Medulla oblongata (tissue), 1 donor: ENCODE measurements at regions not wholly inside any gene's neighbourhood (a gene's known extent, or its start where the extent isn't known, plus 50 kb on each side); places are given as distances from the start of the nearest gene placed in this dataset.

Experiments
- DNase-seq: peaks from one replicate; pipeline ENCODE4 v3.0.0-alpha.2; 2015; ENCODE audit errors: extremely low spot score

- no peak for DNase-seq
Measured at GRCh38 chr16:85326113-85326793, 214.0 kb upstream of the CIBAR2 start.

DNA sequence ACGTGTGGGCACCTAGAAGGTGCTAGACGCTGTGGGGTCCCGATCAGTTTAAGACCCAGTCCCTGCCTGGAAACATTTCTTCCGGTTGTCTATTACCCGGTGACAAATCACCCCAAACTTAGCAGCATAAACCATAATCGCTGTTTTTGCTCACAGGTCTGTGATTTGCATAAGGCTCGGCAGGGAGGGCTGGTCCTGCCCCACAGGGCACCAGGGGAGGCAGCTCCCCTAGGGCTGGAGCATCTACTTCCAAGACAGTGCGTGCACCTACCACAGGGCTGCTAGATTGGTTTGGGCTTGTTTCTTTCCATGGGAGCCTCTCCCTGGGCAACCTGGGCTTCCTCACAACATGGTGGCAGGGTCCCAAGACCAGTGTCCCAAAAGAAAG, 214.5 kb upstream of the CIBAR2 start:
- DNase-seq: no peak

GRCh38 chr16:85327731-85328675, 215.7 kb upstream of the CIBAR2 start:
- DNase-seq: peak; percentile 70

- no peak for DNase-seq
Measured at GRCh38 chr16:85328676-85329058, 216.4 kb upstream of the CIBAR2 start.

DNA sequence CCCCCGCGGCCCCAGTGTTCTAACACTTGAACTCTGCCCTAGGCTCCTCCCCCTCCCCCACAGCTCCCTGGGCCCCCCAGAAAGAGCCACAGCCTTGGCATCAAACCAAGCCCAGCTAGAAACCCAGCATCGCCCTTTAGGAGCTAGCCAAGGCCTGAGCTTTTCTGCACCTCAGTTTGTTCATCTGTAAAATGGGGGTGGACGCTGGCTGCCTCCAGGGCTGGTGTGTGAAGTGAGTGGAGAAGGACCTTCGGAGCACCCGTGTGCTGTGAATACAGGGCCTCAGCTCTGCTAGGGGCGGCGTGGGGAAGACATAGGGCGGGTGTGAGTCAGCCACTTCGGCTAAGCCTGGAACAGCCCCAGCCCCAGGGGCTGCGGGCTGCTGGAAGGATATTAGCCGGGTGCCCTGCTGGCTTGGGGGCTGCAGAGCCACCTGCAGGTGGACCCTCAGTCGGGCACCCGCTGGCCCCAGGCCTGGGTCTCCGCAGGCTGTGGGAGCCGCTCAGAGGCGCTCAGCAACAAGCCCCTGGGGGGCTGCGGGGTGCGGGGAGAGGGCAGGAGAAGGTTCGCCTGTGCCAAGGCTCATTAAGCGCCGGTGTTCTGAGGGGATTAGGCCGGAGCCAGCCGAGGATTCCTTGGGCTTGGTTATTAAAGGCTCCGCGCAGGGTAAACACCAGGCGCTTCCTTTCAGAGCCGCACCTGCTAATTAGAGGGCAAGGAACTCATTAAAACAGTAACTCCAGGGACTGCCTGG, 217.0 kb upstream of the CIBAR2 start:
- DNase-seq: no peak

DNA sequence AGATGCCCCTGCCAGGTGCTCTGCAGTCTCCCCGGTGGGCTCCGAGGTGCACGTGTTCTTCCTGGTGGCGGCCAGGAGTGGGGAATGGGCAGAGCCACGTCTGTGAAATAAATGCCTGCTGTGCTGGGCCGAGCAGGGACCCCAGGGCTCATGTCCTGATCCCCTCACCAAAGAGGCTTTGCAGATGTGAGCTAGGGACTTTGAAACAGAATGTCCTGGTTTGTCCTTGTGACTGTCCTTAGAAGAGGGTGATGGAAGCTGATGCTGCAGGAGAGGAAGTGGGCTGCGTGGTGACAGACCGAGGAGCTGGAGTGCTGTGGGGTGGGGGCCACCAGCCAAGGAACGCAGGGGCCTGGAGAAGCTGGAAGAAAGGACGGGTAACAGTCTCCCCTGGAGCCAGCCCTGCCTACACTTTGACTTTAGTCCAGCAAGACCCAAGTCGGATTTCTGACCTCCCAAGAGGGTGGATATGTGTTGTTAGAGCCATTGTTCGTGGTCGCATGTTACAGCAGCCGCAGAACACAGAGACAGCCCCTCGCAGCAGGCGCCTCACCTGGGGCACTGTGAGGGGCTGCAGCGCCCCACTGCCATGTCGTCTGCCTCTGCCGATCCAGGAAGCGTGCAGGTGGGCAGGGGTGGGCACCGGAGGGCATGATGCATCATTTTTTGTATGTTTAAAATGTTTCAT, 217.9 kb upstream of the CIBAR2 start:
- no peak for DNase-seq

- DNase-seq: no peak
Measured at GRCh38 chr16:85330694-85331188, 218.5 kb upstream of the CIBAR2 start.

GRCh38 chr16:85331688-85332087, 219.4 kb upstream of the CIBAR2 start:
- no peak for DNase-seq

DNA sequence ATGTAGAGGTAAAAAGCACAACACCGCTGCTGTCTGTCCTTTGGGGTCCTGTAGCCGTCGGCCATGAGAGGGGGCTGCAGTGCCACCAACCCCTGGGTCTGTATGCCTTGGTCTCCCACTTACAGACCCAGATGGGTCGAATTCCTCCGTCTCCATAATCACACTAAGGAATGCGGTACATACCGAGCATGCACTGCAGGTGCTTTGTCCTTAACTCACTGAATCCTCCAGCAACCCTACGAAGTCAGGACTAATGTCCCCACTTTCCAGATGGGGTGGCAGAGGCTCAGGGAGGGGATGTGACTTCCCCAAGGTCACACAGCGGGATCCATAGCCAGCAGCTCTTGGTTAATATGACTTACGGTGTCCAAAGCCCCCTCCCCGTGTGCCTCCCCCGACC, 219.9 kb upstream of the CIBAR2 start:
- no peak for DNase-seq

DNA sequence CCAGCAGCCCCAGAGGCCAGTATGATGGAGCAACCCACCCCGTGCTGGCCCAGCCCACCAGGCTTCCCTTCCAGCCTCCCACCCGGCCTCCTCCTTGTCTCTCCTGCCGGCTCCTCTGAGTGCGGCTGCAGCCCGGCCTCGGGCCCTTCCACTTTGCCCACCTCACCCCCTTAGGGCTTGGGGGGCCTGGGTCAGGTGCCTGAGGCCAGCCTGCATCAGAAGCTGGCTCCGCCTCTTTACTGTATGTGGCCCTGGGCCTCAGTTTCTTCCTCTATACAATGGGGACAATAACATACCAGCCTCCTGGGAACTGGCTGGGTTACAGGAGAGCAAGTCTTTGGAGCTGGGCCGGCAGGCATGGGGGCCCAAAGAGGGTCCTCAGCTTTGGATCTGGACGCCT, 221.1 kb upstream of the CIBAR2 start:
- no peak for DNase-seq

DNA sequence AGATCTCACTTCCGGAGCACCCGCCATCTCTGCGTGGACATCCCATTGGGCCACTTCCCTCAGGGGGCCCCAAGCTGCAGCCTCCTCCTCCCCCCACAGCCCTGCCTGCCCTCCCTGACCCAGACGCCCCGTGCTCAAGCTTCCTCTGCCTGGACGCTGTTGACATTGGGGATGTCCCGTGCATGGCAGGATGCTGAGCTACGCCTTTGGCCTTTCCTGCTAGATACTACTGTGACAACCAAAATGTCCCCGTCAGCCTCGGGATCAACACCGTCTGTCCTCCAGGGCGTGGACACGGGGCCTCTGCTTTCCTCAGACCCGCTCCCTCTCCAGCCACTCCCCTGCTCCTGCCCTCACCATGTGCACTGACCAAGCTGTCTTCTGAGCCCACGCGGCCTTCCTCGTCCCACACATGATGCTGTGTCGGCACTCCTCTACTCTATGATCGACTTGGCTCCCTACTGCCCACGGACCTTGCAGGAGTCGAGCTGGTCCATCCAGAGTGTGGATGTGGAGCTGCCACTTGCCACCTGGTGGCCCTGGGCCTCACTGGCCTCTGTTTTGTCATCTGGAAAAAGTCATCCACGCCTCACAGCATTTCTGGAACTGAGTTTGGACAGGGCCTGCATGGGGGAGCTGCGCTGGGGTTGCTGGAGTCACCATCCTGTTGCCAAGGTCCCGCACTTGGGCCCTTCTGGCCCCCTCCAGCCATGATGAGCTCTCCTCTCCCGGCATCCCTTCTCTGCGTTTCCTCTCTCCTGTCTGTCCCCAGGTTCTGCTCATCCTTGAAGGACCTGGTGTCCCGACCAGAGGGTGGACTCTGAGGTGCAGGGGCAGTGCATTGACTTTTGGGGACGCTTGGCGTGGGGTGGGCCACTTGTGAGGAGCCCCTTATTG, 221.7 kb upstream of the CIBAR2 start:
- no peak for DNase-seq

DNA sequence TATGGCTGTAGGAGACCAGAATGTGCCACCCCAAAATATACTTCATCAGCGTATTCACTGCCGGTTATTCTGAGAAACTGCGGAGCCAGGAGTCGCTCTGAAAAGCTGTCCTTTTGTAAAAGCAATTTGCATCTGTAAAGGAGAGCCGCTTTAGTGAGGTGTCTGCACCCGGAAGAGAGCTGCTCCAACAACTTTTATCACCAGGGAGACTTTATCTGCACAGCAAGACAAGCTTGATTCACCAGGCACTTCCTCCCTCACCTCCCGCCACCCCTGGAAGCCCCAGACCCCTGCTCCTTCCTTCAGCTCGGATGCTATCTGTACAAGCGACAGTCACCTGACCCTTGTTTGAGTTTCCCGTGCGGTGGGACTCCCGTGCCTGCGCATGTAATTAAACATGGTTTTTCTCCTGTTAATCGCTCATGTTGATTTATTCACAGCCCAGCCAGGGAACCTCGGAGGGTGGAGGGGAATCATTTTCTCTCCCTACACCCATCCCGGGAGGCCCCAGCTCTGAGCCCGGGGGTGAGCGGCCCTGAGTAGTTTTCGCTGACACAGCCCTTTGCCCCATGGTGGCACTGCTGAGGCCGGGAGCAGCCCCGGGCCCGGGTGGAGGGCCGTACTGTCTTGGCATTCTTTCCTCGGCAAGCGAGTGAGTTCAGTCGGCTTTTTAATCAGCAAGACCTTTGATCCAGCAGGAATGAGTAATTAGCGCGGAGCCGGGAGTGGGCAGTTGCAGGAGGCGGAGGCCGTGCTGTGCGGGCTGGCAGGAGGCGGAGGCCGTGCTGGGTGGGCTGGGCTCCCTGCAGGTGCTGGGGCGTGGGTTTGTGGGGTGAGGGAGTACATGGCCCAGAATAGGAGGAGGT, 222.7 kb upstream of the CIBAR2 start:
- no peak for DNase-seq

- DNase-seq: no peak
Measured at GRCh38 chr16:85335584-85336491, 223.6 kb upstream of the CIBAR2 start.

DNA sequence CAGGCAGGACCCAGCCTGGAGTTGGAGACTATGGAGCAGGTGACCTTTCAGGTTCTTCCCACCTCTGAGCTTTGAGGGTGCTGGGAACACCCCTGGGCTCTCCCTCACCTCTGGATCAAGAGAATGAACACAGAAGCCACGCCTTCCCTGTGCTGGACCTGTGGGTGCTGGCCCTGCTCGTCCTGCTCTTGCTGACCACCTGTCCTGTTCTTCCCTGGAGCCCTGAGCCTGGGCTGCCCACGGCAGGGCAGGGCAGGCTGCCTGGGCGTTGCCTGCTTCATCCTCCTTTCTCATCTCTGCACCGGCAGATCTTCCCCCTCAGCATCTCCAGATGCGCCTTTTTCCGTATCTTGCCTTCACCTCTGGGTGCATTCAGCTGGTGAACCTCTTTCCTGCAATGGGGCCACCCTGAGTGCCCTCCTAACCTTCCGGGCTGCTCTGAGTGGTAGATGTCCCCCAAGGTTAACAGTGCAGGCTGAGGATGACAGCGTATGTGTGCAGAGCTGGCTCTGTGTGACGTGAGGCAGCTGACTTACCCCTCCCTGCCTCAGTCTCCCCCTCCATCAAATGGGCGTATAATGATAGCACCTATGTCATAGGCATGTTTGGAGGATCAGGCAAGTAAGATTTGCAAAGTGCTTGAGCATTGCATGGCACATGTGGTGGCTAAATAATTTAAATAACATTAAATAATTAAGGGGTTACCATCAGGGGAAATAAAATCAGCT, 225.8 kb upstream of the CIBAR2 start:
- no peak for DNase-seq

- DNase-seq: no peak
Measured at GRCh38 chr16:85338638-85338982, 226.3 kb upstream of the CIBAR2 start.

- DNase-seq: no peak
Measured at GRCh38 chr16:85338989-85339685, 226.9 kb upstream of the CIBAR2 start.

DNA sequence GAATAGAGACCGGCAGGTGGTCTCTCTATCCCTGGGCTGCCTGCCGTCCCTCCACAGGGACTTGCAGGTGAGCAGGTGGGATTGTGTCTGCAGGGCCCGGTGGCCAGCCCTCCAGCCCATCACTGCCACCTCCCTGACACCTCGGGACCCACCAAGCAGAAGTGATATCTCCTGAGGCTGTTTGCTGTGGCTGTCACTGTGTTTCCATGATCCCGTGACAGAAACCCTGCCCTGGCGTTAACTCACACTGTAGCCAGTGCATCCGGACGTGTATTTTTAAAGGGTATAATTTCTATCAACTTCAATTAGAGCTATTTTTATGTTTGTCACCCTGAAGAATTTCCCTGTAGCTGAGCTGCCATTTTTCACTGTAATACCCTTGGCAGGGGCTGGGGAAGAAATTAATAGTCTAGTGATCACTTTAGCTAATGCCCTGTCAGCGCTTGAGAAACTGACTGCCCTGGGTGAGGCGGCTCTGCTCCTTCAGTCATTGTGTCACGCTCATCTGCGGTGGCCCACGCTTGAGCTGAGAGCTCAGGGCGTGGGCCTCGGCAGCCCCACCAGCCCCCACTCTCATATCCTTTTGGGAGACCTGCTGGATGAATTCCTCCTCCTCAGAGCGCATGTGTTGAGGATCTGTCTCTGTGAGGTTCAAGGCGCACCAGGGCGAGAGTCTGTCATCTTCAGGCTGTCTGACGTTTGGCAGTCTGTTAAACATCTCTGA, 229.9 kb upstream of the CIBAR2 start:
- no peak for DNase-seq
